Kidney capillary endothelial cell (primary cell): ENCODE measurements at regions not wholly inside any gene's neighbourhood (a gene's known extent, or its start where the extent isn't known, plus 50 kb on each side); places are given as distances from the start of the nearest gene placed in this dataset.
"Not testable (repeated sequence)": the region's sequence is repeated elsewhere in the genome, so short reads cannot be mapped to it uniquely, and the experiment has no call there.

Experiments used
- DNase-seq: peaks from one replicate; pipeline ENCODE4 v3.0.0-alpha.2; 2018; ENCODE audit warnings: low spot score

DNA sequence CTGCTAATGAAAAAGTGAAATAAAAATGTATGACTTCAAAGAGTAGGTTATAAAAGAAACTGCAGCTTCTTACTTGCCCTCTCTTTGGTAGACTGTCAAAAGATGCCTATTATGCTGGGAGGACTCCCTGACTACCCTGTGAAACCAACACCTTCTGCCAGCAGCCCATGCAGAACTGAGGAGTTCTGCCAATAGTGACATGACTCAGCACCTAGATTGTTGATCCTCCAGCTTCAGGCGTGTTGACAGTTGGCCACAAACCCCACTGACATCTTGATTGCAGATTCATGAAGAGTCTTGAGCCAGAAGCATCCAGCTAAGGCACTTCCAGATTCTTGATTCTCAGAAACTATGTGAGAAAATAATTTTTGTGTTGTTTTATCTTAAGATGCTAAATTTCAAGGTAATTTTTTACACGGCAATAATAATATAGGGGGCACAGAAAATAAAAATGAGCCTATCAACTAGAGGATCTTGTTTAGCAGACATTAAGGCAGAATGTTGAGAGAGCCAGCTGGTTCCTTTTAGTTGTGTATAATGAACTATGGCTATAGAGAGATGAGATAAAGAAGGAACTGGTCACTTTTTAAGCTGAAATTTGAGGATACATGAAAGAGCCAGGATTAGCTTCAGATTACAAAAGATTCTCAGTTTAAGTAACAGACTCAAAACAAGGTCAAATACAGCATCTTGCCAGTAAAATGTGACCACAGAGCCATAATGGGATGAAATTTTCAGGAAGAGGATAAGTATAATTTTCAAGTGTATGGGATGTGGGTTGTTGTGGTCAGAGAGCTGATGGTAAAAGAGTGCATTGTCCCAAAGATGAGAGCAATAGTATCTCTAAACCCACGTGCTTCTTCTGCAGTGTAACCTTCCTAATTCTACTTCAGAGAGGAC is 588.7 kb upstream of the CBLB start:
- no peak for DNase-seq

DNA sequence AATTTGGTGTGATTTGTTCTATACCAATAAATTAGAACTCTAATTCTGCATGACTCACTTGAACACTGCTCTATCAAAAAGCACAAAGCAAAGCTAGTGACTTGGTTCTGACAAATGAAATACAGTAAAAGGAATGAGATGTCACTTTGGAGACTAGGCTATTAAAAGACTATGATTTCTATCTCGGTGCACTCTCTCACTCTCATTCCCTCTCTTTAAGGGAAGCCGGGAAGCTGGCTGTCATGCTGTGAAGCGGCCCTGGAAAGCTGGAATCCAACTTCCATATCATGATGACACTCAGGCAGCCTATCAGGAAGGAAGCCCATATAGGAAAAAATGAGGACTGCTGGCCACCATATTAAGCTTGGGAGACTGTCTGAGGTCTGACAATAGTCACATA is 590.1 kb upstream of the CBLB start:
- DNase-seq = no peak

DNA sequence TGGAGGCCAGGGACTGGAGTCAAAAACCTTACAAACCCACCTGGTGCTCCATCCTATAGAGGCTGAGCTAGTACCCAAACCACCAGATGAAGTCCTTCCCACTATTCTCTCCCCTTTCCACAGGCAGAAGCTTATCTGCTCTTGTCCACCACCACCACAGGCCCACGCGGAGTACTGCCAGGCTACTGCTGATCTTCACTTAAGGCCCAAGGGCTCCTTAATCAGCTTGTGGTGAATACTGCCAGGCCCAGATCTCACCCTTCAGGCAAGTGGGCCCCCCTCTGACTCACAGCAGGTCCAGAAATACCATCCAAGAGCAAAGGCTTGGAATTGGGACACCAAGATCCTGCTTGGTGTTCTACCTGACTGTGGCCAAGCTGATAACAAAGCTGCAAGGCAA is 598.1 kb upstream of the CBLB start:
- no peak for DNase-seq

DNA sequence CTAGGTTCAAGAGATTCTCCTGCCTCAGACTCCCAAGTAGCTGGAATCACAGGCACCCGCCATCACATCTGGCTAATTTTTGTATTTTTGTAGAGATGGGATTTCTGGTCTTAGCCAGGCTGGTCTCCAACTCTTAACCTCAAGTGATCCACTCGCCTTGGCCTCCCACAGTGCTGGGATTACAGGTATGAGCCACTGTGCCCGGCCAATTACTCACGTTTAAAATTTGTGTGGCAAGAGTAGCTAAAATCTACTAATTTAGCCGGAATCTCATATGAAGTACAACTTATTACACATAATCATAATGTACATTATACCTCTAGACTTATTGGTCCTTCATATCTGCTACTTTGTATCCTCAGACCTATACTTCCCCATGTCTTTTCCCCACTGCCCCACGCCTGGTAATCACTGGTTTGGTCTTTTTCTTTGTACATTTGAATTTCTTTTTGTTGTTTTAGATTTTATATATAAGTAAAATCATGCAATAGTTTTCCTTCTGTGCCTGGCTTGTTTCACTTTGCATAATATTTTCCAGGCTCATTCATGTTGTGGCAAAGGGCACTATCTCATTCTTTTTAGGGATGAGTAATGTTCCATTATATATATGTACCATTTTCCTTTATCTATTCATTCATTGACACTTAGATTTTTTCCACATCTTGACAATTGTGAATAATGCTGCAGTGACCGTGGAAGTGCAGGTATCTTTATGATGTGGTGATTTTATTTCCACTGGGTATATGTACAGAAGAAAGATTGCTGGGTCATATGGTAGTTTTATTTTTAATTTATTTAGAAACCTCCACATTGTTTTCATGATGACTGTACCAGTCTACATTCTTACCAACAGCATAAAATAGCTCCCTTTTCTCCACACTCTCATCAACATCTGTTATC is 605.0 kb upstream of the CBLB start:
- no peak for DNase-seq

DNA sequence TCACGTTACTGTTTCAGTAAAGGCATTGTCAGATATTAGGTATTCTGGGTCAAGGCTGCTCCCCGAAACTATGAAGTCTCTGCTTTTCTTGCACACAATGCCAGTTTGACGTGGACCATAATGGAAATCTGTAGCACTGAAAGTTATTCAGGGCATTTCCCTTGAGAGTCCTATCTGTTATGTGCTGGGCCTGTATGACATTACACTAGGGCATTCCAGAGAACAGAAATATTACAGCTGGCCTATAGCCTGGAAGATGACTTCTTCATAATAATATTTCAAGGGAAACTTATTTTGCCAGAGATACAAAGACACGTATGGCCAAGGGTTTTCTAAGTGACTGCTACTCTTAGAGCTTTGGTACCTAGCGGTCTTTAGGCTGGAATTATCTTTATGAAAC is 613.6 kb upstream of the CBLB start:
- DNase-seq = no peak

DNA sequence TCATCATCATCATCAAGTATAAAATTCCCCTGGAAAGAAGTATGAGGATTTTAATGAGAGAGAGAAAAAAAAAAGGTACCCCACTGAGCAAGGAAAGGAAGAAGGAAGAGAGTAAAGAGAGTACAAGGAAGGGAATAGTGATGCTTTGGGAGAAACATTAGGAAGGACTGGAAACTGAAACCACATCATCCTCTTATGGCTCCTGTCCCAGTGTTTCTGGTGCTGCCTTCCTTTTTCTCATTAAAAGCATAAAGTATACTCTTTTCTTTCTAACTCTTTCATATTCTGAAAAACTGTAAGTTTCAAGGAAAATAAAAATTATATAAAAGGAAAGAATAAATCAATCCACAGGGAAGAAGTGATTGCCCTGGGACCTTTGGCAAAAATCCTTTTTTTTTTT is 616.4 kb upstream of the CBLB start:
- DNase-seq = no peak

DNA sequence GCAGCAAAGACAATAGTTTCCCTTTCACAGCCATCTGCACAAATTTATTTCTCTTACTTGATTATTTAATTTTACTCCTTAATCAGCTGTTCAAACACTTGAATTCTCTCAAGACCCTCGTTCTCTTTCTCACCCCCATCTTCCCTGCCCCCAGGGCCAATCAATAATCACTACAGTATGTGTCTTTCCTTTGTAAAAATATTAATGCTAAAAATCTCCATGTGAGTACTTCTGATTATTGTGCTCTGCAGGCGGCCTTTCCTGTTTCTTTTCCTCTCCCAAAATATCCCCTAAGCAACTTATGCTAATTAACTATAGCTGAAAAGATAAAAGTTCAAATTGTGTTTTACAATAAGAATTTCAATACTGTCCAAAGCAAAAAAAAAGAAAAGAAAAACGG is 617.0 kb upstream of the CBLB start:
- DNase-seq = no peak

DNA sequence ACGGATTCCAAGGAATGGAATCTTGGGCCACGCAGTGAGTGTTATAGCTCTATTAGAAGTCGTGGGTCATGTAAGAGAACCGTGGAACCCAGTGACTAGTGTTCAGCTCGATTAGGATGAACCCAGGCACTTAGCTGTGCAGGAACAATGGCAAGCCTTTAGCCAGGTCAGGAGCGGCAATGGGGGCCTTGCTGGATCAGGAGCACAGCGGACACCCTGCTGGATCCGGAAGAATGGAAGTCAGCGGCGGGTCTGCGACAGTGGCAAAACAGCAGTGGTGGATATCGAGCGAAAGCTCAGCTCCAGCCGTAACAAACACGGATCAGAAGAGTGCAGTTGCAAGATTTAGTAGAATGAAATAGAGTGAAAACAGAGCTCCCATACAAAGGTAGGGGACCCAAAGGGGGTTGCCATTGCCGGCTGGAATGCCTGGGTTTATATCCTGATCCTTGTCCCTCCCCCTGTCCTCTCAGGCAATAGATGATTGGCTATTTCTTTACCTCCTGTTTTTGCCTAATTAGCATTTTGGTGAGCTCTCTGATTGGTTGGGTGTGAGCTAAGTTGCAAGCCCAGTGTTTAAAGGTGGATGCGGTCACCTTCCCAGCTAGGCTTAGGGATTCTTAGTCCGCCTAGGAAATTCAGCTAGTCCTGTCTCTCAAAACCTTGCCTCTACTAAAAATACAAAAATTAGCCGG is 618.3 kb upstream of the CBLB start:
- DNase-seq = not testable (repeated sequence)

DNA sequence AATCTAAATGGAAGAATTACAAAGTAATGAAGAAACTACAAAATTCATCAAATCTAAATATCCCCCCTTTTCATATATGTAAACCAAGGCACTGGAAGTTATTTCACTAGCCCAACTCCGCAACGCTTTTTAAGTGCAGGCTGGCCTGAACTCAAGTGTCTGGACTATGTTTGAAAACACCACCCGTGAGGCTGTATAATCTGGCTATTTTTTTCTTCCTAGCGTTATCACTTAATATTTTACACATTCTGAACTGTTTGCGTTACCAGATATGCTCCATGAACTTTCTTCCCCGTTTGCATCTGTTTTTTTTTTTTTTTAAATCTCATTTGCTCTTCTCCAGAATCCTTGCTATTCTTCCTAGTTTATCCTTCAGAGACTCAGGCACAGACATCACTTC is 619.5 kb upstream of the CBLB start:
- DNase-seq = no peak

DNA sequence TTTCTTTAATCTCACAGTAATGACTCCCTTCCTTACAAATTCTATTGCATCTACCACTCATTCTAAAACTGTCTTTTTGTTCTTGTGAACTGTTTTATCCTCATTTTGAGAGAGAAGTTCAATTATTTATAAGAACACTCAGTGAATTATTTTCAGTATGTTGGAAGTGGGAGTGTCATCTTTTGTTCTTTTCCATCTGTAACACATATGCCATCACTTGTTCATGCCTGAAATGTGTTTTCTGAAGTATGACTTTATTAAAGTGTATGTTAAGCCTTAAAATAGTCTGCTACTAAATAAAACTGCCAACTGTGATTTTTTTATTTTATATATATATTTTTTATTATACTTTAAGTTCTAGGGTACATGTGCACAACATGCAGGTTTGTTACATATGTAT is 623.0 kb upstream of the CBLB start:
- DNase-seq = no peak

DNA sequence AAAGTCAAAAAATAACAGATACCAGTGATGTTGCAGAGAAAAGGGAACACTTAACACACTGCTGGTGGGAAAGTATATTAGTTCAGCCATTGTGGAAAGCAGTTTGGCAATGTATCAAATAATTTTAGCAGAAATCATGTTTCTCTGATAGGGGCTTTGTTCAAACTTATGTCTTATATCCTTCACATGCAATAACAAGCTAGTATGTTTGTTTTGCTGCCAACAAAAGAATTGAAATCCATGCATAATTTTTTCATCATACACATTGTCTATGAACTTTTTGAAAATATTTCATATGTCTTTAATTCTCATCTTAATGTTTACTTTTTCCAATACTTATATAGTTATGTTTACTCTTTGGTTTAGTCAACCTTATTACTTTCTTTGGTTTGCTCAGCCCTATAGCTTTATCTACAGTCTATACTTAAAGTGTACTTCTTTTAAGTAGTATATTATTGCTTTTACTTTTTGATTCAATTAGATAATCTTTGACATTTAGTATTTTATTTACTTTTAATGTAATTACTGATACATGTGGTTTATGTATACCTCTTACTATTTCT is 639.6 kb upstream of the CBLB start:
- DNase-seq = no peak

DNA sequence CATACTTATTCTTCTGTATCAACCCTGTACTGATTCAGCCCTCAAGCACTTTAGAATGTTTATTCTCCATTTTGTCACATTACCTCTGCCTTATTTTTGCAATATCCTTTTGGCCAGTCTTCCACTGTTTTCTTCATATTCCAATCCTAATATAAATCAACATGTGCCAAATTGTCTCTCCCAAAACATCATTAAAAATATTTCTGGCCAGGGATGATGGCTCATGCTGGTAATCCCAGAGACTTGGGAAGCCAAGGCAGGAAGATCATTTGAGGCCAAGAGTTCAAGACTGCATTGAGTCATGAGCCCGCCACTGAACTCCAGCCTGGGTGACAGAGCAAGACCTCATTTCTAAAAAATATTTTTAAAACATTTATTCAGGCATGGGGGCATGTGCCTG is 641.4 kb upstream of the CBLB start:
- no peak for DNase-seq

DNA sequence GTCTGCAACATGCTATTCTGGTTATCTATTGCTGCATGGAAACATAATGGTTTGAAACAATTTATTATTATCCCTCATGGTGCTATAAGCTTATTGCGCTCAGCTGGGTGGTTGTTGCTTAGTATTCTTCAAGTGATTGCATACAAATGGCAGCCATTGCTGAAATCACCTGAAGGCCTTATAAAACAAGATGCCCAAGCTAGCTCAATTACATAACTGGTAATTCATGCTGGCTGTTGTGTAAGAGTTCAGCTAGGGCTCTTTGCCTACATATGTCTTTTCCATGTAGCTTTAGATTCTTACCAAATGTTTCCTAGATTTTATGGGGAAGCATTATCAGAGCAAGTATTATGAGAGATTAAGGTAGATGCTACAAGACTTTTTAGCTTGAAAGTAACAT is 644.0 kb upstream of the CBLB start:
- no peak for DNase-seq

DNA sequence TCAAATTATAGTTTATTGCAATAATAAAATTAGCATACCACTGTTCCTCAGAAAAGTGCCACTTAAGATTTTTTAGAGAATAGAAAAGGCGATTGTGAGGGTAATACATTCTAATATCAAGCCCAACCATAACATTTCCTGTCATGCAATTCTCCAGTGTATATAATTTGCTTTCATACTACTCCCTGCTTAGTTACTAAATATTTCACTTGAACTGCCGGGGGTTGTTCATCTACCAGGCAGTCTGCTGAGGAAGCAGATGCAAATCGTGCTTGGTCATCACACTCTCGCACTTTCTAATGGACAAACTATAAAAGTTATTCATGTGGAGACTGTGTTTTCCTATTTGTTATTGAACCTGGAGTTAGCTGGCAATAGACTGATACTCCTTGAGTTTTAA is 645.6 kb upstream of the CBLB start:
- no peak for DNase-seq

DNA sequence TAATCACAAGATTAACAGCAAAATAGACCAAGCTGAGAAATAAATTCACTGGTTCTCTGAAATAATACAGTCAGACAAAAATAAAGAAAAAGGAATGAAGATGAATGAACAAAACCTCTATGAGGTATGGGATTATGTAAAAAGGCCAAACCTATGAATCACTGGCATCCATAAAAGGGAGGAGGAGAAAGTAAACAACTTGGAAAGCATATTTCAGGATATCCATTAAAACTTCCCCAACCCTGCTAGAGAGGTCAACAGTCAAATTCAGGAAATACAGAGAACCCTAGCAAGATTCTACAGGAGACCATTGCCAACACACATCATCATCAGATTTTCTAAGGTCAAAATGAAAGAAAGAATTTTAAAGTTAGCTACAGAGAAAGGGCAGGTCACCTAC is 649.7 kb upstream of the CBLB start:
- DNase-seq = no peak

DNA sequence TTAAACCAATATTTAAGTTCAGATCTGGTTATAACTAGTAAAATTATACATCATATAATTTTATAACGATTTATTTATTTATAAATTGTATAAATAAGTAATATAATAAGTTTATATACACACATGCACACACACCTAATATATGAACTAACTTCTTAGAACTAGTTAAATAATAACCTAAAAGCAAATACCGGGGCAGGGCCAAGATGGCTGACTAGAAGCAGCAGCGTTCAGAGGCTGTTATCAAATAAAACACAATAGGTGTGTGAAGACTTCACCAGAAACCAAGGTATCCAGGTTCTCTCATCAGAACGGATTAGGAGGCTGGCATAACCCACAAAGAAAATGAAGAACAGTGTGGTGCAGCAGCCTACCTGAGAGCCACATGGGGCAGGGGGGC is 653.6 kb upstream of the CBLB start:
- DNase-seq = no peak

DNA sequence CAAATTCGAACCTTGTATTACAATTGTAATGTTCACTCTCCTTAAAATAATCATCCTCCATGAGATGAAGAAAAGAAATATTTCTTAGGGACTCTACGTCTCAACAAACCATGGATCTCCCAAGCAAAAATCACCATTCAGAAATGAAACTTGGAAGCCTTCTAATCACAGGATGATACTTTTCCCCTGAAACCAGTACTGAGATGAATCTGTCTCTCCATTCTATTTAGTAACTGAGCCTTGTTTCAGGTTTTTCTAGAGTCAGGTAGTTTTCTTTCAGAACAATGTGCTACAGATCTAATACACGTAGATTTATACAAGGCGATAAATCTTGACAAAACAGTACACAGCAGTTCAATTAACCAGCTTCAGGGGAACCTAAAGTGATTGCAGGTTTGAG is 660.1 kb upstream of the CBLB start:
- DNase-seq = no peak

DNA sequence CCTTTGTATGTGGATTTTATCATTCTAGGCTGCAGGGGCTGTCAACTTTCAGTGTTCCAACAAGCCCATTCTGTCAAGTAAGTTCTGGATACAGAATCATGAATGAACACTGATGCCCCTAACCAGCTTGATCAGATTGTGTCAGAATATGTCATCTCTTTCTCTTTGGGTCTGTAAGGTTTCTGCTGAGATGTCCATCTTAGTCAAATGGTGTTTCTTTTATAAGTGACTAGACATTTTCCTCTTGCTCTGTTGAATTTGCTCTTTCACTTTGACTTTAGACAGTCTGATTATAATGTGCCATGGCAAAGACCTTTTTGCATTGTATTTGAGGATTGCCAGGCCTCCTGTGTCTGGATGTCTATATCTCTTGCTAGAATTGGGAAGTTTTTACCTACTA is 660.9 kb upstream of the CBLB start:
- DNase-seq = no peak

DNA sequence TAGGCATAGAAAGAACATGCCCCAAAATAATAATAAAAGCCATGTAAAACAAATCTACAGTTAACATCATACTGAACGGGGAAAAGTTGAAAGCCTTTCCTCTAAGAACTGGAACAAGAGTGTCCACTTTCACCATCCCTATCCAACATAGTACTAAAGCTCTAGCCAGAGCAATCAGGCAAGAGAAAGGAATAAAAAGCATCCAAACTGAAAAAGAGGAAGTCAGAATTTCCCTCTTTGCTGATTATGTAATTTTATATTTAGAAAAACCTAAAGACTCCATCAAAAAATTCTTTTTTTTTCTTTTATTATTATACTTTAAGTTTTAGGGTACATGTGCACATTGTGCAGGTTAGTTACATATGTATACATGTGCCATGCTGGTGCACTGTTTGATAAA is 661.6 kb upstream of the CBLB start:
- DNase-seq = no peak

DNA sequence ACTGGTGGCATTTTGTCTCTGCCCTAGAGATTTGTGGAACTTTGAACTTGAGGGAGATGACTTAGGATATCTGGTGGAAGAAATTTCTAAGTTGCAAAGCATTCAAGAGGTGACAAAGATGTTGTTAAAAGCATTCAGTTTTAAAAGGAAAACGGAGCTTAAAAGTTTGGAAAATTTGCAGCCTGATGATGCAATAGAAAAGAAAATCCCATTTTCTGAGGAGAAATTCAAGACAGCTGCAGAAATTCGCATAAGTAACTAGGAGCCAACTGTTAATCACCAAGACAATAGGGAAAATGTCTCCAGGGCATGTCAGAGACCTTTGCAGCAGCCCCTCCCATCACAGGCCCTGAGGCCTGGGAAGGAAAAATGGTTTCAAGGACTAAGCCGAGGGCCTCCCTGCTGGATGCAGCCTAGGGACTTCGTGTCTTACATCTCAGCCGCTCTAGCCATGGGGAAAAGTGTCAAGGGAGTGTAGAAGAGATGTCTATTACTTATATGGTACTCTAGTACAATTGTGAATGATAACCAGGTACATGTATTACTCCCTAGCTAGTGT is 663.0 kb upstream of the CBLB start:
- not testable (repeated sequence) for DNase-seq

DNA sequence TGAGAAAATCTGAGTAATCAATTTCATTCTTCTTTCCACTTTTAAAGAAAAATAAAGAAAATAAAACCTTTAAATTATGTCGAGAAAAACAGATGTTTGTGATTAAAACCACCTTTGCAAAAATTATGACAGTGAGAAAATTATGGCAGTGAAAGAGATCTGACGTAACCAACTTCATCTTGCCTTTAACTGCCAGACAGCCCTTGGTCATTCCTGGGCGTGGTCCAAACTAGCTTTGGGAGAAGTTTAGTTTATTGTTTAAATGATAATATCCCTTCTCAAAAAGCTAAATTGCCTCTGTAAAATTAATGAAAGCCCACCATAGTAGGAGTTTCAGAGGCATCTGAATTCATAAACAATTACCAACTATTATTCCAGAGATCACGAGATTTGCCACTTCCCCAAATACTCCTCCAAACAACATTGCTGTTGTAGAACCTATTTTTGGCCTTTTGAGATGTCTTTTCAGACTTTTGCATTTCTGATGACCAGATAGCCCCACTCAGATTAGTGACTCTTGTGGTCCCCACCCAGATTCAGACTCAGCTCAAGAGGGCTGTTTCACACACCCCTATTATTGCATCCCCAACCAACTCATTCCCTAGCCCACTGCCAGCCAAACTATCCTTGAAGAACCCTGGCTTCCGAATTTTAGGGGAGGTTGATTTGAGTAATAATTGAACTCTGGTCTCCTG is 664.4 kb upstream of the CBLB start:
- DNase-seq = no peak
